Ascending aorta (tissue), 2 donors: ENCODE measurements at regions not wholly inside any gene's neighbourhood (a gene's known extent, or its start where the extent isn't known, plus 50 kb on each side); places are given as distances from the start of the nearest gene placed in this dataset.

ENCODE experiments used
- DNase-seq, 2 donors: peaks; one replicate each; pipeline ENCODE4 v3.0.0-alpha.2; 2019; ENCODE audit warnings: low spot score in 2 of 2
- H3K27ac ChIP-seq, 2 donors: fragments of 200-600 bp; sonication (generic); one replicate each; pipeline ENCODE4 v1.5.1; 2016 to 2017; ENCODE audit warnings: mild to moderate bottlenecking in 1 of 2
- H3K27me3 ChIP-seq: fragments of 200-600 bp; sonication (generic); one replicate; pipeline ENCODE4 v1.5.1; 2017
- H3K36me3 ChIP-seq, 2 donors: fragments of 200-600 bp; sonication (generic); one replicate each; pipeline ENCODE4 v1.5.1; 2016
- H3K4me1 ChIP-seq, 2 donors: fragments of 200-600 bp; sonication (generic); one replicate each; pipeline ENCODE4 v1.5.1; 2016 to 2017; ENCODE audit warnings: mild to moderate bottlenecking in 1 of 2
- H3K4me3 ChIP-seq, 2 donors: fragments of 200-600 bp; sonication (generic); one replicate each; pipeline ENCODE4 v1.5.1; 2016 to 2017; ENCODE audit warnings: mild to moderate bottlenecking in 1 of 2
- H3K9me3 ChIP-seq, 2 donors: fragments of 200-600 bp; sonication (generic); one replicate each; pipeline ENCODE4 v1.5.1; 2016
- intact Hi-C: fragments of 100-400 bp; cut with DNase I; formaldehyde crosslinking; loops from one replicate; pipeline ENCODE4 v1.15.1; 2023
- TF ChIP-seq, protein P1 (sequence below), 3 experiments: fragments of 200-600 bp in 2 of 3; fragments of 450-650 bp in 1 of 3; sonication (generic) in 2 of 3; IDR thresholded peaks; one replicate each; pipeline ENCODE4 v1.5.1; 2016 to 2019; ENCODE audit warnings: antibody characterized with exemption in 3 of 3, mild to moderate bottlenecking in 1 of 3, moderate library complexity in 1 of 3

DNA sequence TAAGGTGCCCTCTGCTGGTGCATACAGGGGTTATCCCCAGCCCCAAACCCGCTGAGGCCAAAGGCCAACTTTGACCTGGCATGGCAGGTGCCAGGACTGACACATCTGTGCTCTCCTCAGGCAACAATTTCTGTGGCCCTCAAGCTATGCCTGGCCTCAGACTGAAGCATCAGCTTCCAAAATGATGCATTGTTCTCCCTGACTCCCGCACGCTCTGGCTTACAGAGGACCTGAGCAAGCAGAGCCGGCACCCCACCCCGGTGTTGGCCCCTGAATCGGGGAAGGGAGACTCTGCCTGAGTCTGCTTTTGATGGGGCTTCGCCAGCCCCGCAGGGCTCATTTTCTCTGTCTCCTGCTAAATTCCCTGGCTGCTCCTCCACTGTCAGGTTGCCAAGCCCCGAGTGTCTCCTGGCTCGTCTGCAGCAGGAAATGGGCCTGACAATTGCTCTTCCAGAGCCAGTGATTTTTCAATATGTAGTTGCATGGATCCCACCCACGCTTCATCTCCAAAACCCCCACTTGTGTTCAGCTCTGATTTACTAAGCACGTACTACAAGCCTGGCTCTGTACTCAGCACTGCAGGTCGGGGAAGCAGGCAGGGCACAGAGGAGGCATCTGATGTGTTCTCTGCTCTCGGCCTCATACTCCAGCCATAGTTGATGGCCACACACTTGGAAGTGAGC is 126.1 kb downstream of the SLC38A6 start:
- no peak overlapping the region for H3K27ac ChIP-seq
- no peak for DNase-seq
- intact Hi-C loops: no loop called here
- H3K9me3 ChIP-seq: no peaks in the 10 kb centered on the region
- H3K4me1 ChIP-seq: peaks cover 16 to 27% of the 10 kb centered on the region in 2 donors
- H3K27me3 ChIP-seq: no peaks in the 10 kb centered on the region
- TF ChIP-seq, protein P1, sequence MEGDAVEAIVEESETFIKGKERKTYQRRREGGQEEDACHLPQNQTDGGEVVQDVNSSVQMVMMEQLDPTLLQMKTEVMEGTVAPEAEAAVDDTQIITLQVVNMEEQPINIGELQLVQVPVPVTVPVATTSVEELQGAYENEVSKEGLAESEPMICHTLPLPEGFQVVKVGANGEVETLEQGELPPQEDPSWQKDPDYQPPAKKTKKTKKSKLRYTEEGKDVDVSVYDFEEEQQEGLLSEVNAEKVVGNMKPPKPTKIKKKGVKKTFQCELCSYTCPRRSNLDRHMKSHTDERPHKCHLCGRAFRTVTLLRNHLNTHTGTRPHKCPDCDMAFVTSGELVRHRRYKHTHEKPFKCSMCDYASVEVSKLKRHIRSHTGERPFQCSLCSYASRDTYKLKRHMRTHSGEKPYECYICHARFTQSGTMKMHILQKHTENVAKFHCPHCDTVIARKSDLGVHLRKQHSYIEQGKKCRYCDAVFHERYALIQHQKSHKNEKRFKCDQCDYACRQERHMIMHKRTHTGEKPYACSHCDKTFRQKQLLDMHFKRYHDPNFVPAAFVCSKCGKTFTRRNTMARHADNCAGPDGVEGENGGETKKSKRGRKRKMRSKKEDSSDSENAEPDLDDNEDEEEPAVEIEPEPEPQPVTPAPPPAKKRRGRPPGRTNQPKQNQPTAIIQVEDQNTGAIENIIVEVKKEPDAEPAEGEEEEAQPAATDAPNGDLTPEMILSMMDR (IDR thresholded peaks at IDR 0.05): no peak
- no peak overlapping the region for H3K4me3 ChIP-seq
- no peaks in the 10 kb centered on the region for H3K36me3 ChIP-seq

GRCh38 chr14:61106271-61106958 is 125.4 kb downstream of the SLC38A6 start:
- DNase-seq: no peak
- intact Hi-C loops: no loop called here
- Histone ChIP-seq H3K27ac (no peak overlapping the region), H3K4me3 (no peak overlapping the region), H3K27me3 (no peaks in the 10 kb centered on the region), H3K4me1 (peaks cover 21 to 30% of the 10 kb centered on the region in 2 donors), H3K36me3 (no peaks in the 10 kb centered on the region), H3K9me3 (no peaks in the 10 kb centered on the region)
- TF ChIP-seq, protein P1 (IDR thresholded peaks at IDR 0.05): no peak

DNA sequence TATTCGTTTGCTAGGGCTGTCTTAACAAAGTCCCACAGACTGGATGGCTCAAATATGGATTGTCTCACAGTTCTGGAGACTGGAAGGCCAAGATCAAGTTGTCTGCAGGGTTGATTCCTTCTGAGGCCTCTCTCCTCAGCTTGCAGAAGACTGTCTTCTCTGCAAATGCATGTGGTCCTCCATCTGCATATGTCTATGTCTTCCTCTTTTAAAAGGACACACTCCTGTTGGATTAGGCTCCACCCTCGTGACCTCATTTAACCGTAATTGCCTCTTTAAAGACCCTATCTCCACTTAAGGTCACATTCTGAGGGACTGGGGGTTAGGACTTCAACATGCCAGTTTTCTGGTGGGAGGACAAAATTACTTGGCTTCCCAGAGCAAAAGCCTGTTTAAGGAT is 123.3 kb downstream of the SLC38A6 start:
- intact Hi-C loops: loop anchor here (5.0 kb wide), 1 partner anchor 163 kb away; no protein-coding TSS in a partner anchor
- H3K9me3 ChIP-seq: no peaks in the 10 kb centered on the region
- no peaks in the 10 kb centered on the region for H3K36me3 ChIP-seq
- no peak overlapping the region for H3K4me3 ChIP-seq
- TF ChIP-seq, protein P1 (IDR thresholded peaks at IDR 0.05): no peak
- H3K27ac ChIP-seq: peak overlapping the region; percentile 79 to 84
- no peaks in the 10 kb centered on the region for H3K27me3 ChIP-seq
- no peak for DNase-seq
- H3K4me1 ChIP-seq: peaks cover 21 to 27% of the 10 kb centered on the region in 2 donors

- H3K27ac ChIP-seq: peak overlapping the region; percentile 79 to 84
- no peaks in the 10 kb centered on the region for H3K9me3 ChIP-seq
- peak overlapping the region in 1 of 2 donors; percentile 16 for H3K4me3 ChIP-seq
- H3K36me3 ChIP-seq: no peaks in the 10 kb centered on the region
- peaks cover 21 to 27% of the 10 kb centered on the region in 2 donors for H3K4me1 ChIP-seq
- TF ChIP-seq, protein P1 (IDR thresholded peaks at IDR 0.05): no peak
- intact Hi-C loops: loop anchor here (2.0 to 5.0 kb wide), 3 partner anchors 43 to 164 kb away; no protein-coding TSS in a partner anchor
- peak; percentile 50 to 91 for DNase-seq
- no peaks in the 10 kb centered on the region for H3K27me3 ChIP-seq
Measured at GRCh38 chr14:61103541-61104339, 122.7 kb downstream of the SLC38A6 start.

DNA sequence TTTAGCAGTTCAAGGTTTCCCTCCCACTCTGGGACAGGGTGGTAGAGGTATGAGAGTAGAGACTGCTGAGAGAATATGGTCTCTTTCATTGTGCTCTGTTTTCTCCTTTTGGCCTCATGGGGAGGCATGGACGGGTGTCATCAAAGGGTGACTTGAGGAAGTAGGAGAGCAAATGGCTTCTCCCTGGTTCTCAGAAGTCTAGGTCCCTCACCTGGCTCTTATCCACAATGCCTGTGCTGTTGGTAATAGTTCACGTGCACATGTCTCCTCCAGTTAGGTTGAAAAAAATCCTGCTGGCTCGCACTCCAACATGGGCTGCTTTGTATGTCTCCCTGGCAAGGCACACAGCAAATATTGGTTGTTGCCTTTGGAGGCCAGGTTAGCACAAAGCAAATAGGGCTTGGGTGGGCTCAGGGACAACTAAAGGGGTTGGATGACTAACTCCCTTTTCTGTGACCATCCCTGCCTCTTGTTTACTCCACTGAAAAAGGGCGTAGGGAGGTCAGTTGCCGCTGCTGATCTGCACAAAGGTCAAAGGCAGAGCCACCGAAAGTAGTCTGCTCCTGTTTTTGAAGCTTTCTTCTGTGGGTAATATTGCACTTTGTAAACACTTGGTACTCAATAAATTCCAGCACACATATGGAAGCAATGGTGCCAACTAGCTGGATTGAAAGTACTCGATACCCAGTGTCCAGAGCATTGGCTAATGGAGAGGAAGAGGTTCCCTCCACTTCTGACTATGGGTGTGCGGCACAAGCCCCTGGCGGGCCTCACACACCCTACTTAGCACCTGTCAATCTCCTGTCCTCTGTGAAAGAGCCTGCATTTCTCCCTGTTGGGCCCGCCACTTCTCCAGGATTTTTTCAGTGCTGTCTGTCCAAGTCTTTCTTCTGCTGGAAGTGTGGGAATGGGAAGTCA is 121.8 kb downstream of the SLC38A6 start:
- H3K9me3 ChIP-seq: peaks cover 0 to 3% of the 10 kb centered on the region in 2 donors
- intact Hi-C loops: loop anchor here (2.0 to 5.0 kb wide), 3 partner anchors 44 to 164 kb away; no protein-coding TSS in a partner anchor
- no peaks in the 10 kb centered on the region for H3K27me3 ChIP-seq
- H3K36me3 ChIP-seq: no peaks in the 10 kb centered on the region
- TF ChIP-seq, protein P1 (IDR thresholded peaks at IDR 0.05): no peak
- H3K27ac ChIP-seq: peak overlapping the region; percentile 79 to 84
- no peak for DNase-seq
- H3K4me3 ChIP-seq: peak overlapping the region in 1 of 2 donors; percentile 16
- H3K4me1 ChIP-seq: peaks cover 21 to 27% of the 10 kb centered on the region in 2 donors
